GM18507 (cell line): ENCODE measurements at regions not wholly inside any gene's neighbourhood (a gene's known extent, or its start where the extent isn't known, plus 50 kb on each side); places are given as distances from the start of the nearest gene placed in this dataset.

Experiments used
- DNase-seq: peaks from one replicate; pipeline ENCODE4 v3.0.0; 2011; ENCODE audit warnings: low read depth; ENCODE audit not compliant: insufficient read length; ENCODE audit errors: extremely low spot score
- FAIRE-seq: peaks from 2 replicates; lab custom pipeline; 2011; peaks lifted over from hg19 to GRCh38; lab: Jason Lieb, UNC

- DNase-seq (no peak), FAIRE-seq (no peak)
Measured at GRCh38 chrX:116111497-116111896, 59.0 kb upstream of the AGTR2 start.

- FAIRE-seq: peak; percentile 15
- DNase-seq: no peak
Measured at GRCh38 chrX:116111934-116112595, 58.5 kb upstream of the AGTR2 start.

GRCh38 chrX:116114999-116115398 lies 55.5 kb upstream of the AGTR2 start:
- no peak for FAIRE-seq
- DNase-seq: no peak
